ENCODE measurements at regions not wholly inside any gene's neighbourhood (a gene's known extent, or its start where the extent isn't known, plus 50 kb on each side); places are given as distances from the start of the nearest gene placed in this dataset.

DNA sequence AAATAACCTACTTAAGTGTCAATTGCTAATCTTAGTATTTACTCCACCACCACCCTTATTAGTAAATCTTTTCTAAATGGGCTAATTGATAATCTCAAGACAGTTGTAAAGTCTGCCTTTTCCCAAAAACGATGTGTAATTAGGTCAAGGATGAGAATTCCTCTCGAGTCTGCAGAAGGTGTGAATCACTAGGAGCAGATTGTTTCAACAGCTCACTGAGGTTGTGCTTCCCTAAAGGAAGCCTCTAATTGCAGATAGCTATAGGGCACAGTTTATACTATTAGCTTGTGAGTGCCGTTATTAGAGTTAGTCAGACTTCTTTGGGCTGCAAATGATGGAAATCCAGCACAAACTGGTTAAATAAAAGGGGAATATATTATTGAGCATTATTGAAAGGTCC lies 84.9 kb downstream of the C11orf91 start:
- DNase-seq = no peak

DNA sequence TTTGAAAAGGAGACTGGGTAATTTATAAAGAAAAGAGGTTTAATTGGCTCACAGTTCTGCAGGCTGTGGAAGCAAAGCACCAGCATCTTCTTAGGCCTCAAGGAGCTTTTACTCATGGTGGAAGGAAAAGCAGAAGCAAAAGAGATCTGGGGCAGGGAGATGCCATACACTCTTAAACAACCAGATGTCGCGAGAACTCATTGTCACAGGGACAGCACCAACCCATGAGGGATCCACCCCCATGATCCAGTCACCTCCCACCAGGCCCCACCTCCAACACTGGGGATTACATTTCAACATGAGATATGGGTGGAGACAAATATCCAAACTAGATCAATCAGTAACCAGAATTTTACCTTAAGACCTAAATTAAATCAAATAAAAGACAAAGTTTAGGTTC lies 87.2 kb downstream of the C11orf91 start:
- no peak for DNase-seq

DNA sequence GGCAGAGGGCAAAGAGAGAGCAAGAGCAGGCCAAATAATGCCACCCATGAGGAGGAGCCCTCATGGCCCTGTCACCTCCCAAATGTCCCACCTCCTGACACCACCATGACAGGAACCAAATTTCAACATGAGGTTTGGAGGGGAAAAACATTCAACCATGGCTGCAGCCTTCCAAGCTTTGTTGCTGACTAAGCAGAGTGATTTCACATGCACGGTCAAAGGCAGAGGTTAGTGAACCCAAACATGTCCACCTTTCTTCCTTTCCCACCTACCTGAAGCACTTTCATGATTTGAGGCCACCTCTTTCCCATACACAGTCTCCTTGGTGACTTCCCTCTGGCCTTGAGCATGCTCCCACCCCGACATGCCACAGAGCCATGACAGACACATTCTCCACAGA lies 89.7 kb downstream of the C11orf91 start:
- DNase-seq = no peak

DNA sequence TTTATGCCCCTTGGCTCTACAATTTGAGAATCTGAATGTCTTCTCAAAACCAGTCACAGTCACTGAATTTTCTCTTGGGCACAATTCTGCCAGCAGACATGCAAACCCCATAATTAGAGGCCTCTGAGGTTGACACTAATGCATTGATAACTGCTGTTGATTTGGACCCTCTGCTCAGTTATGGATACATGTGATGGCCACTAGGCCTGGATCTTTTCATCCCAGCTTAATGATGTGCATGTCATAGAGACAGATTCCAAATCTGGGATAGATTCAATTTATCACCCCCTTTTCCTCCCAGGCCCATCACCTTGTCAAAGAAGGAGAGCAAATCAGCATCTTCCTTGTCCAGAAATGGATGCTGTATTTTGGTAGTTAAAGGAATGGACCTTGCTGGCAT lies 92.2 kb downstream of the C11orf91 start:
- DNase-seq = no peak

DNA sequence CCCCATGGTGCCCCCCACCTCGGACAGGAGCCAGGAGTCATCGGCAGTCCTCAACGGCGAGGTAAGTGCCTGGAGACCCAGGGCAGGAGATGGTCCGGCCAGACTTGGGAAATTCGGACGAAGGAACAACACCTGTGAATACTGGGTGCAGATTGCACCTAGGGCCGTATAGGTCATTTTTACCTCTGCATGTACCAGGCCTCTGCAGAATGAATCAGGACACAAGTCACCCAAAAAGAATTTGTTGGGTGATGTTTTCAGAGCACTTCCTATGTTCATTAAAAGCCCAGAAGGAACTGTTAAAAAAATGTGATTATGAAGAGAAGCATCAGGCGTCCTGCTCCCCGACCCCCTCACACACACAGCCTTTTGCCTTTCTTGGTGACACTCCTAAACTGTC lies 93.9 kb downstream of the C11orf91 start:
- no peak for DNase-seq

DNA sequence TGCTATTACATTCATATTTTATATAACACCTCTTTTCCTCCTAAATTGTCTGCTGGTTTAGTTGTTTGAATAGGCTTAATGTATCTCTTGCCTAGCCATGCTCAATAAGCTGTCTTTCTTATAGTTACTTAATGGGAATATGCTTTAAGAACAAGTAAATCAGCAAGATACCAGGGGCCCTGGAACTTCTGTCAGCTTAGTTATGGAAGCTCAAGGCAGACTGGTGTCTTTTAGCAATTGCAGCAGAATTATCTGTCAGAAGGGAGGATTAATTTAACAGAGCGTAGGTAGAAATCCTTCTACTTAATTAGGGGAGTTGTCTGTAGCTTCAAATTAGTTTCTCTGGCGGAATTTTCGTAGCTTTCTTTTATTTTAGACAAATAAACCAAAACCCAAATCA lies 94.9 kb downstream of the C11orf91 start:
- no peak for DNase-seq

DNA sequence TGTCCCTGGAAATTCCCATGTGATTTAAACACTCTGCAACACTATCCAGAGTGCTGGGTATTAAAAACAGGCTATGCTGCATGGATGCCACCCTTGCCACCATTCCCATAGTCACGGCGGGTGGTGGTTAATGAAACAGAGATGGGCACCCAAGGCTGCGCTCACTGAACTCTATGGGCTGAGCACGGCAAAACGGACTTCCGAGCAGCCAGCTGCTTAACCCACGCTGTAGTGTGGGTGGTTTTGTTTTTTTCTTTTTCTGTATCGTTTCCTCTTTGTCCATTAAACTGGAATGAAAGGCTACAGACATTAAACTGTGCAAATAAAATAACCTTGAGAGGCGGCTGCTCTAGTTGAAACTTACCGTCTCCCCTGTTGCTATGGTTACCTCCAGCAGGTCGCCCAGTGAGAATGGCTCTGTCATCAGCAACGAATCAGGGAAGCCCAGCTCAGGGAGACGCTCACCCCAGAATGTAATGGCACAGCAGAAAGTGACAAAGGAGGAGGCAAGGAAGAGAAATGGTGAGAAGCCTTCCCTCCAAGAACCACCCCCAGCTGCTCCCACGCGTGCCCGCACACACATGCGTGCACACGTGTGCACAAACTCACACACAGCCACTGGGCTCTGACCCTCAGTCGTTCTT lies 102.1 kb downstream of the C11orf91 start:
- no peak for DNase-seq

DNA sequence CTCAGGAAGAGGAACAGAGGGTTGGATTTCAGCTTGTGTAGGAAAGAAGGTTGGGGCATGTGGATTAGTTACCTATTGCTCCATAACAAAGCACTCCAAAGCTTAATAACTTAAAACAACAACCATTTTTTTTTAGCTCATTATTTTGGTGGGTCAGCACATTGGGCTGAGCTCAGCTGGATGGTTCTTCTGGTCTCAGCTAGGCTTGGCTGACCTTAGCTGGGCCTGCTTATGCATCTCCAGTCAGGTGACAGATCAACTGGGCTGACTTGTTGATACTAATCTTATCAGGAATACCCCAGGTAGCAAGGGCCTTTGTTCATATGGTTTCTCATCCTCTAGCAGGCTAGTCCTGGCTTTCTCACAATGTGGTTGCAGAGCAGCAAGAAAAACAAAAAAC lies 106.4 kb downstream of the C11orf91 start:
- DNase-seq = no peak

DNA sequence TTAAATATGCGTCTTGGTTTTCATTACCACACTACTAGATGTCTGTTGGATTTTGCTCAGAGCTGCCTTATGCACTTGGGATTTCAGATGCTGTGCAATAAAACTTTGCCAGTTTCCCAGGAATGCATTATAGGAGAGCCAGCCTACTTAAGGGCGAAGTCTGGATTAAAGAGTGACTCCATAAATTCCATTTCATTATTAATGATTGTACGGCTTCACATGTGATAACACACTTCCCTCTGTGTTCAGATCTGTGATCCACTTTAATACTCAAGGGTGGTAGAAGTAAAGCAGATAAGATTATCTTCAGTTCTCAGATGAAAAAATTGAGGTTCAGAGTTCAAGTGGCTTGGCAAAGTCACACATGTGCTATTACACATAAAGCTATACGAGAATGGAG lies 110.2 kb downstream of the C11orf91 start:
- no peak for DNase-seq

DNA sequence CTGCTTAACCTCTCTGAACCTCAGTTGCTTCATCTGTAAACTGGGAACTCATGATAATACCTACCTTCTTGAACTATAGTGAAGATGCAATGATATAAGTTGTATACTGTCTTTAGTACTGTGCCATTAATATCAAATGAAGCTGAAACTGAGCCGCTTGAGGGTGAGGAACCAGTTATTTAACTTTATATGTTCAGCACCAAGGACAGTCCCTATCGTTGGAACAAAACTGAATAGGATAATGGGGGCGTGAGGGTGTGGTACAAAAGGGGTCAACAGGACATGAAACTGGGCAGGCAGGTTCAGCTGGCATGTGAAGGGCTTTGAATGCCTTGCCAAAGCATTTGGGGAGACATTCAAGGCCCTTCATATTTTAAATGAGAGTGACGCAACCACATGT lies 112.6 kb downstream of the C11orf91 start:
- no peak for DNase-seq

DNA sequence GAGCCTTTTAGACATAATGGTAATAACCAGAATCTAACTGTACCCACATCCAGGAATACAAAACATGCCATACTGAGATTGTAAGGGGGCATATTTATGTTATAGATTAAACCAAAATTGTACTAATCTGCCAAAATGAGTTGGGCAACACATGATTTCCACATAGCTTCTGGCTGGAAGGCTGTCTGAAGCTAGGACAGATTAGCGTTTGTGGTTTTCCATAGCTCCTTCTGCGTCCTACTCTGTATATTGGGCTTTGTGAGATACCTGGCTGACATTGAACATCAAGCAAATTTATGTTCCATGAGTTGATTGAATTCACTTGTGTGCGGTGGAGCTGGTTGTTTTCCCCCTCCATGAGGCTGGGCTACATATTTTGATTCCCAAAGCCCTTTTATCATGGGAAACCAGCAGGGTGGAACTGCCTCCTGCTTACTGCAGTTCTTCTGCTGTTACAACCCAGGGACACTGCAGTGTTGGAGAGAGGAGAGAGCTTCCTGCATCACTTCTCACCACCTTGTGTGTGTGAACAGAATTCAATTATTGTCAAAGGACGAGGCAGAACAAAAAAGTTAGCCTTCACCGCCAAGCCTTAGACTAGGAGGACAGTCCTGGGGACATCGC lies 114.9 kb downstream of the C11orf91 start:
- DNase-seq = no peak

DNA sequence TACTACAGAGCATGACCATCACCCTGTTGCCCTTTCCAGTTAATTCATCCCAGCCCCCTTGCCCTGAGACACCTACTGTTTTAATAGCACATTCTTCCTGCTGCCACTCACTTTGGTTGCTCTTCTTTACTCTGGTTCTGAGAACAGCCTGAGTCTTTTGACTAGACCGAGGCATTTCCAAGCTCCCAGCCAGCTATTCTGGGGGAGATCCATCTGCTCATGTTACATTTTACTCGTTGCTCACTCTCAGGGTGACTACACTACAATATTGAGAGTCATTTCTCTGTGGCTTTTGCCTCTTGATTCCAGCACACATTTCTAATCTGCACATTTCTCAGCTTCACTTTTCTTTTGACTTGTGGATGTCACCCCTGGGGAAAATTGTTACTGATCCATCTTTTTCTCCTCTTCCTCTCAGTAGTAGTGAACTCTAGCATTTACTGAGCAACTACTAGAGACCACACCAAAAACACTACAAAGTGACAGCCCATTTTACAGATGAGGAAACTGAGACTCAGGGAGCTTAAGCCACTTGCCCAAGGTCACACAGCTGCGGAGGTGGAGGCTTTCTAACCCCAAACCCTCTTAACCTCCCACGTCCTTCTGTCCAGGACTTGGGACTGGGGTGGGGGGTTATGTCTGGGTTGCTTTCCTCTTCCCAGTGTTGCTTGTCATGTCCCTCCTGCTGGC lies 117.8 kb downstream of the C11orf91 start:
- DNase-seq = no peak

DNA sequence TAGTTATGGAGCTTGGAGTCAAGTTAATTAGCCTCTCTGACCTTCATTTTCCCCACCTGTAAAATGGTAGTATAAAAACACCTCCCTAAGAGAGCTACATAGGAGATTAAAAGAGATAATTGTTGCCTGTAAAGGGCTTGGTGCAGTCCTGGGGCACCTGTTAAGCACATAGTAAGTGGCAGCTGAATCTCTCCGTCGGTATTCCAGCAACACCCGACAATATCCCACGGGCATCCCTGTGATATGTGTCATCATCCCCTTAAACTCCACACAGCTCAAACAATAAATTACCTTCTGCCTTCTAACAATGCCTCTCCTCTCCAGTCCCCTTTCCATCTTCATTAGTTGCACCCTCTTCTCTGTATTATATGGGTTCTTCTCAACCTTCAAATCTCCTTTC lies 121.5 kb downstream of the C11orf91 start:
- no peak for DNase-seq

DNA sequence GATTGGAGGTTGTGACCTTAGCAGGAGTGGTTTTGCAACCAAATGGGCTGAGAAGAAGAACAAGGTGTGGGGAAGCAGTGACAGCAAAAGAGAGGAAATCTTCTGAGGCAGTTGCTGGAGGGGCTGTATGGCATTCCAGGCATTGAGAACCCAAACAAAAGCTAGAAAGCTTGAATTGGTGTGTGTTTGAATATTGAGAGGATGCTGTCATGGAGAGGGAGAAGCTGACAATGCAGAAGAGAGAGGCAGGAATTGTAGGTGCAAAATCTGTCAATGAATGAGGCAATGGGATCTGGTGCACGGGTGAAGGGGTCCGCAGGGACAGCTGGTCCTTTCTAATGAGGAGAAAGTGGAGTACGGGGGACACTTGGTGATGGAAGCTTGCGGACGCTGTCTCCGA lies 123.4 kb downstream of the C11orf91 start:
- DNase-seq = no peak

DNA sequence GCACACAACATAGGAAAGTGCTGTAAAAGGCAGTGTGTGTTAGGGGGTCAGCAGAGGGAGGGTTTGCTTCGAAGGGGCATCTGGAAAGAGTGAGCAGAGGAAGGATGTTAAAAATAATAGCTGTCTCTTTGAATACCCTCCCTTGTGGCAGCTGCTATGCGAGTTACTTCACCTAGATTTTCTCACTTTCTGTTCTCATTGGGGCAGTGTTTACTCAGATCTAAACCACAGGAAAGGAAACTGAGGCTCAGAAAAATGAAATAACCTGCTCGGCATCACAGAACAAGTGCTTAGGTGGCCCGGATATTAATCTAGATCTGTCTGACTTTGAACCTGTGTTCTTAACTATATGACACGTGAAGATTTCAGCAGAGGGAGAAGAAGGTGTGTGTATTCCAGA lies 125.3 kb downstream of the C11orf91 start:
- DNase-seq = no peak

DNA sequence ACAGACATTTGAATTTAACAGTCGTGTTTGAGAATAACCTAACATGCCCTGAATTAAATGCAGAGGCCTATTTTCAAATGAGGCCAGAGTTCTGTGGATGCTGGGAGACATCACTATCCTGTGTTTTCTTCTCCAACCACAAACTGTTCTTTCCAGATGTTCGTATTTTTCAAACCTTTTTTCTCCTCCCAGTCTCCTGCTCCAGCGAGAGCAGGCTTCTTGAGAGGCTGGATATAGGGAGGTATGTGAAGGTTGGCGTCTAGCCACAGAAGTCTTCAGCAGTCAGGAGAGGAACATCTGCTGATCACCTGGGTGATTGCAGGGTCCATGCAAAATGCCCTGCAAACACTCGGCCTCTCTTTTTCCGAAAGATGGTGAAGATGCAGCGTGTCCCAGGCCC lies 126.3 kb downstream of the C11orf91 start:
- DNase-seq = no peak

DNA sequence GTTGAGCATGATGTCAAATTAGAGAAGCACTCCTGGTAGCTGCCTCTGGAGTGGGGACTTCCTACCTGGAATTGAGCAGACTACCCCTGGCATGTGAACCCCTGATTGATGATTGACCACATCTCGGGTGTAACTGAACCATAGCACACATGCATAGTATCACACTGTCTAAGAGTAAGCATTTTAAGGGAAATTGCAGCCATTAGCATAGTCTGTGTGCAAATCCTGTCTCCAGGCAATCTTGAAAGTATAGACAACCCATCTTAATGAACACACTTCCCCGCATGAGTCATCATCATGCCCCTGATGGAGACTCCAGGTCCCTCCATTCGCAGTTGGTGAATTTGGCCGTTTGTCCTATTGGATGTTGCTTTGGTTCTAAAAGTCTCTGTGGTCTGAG lies 131.3 kb downstream of the C11orf91 start:
- DNase-seq = no peak

DNA sequence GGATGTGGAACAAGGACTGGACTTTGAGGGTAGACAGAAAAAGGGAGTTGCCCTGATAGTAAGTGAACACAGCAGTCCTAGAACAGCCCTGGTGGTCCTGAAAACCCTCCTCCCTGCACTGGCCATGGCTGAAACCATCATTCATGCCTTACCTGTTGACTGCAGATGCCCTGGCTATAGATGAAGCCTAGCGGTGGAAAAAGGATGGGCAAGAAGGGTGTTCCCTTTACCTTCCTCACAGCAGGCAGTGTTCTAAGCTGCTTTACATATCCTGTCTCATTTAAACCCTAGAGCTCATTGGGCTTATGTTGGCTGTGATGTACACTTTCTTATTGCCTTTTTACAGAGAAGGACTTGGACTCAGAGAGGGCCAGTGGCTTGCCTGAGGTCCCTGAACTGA lies 133.6 kb downstream of the C11orf91 start:
- no peak for DNase-seq

DNA sequence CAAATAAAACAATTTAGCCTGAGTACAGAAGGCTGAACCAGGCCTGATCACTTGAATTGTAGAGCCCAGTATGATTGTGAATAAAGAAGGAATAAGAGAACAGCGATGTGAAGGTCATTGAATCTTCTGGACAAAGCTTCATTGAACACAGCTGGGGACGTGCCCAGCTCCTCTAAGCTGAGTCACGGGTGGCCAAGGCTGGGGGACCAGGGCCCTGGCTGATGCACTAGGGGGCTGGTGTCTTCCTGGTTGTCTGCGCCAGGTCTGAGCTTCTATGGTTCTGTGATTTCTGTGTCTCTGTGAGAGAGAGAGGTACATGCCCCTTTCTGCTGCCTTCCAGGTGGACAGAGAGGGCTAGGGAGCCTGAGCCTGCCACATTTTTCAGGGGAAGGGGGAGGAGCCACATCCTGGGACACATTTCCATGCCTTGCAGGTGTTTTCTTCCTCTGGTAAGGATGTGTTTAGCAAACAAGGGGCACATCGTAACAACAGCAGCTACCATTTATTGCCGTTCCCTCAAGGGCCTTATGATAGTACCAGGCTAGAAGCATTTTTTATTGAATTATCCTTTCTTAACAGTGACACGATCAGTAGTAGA lies 135.7 kb downstream of the C11orf91 start:
- no peak for DNase-seq

DNA sequence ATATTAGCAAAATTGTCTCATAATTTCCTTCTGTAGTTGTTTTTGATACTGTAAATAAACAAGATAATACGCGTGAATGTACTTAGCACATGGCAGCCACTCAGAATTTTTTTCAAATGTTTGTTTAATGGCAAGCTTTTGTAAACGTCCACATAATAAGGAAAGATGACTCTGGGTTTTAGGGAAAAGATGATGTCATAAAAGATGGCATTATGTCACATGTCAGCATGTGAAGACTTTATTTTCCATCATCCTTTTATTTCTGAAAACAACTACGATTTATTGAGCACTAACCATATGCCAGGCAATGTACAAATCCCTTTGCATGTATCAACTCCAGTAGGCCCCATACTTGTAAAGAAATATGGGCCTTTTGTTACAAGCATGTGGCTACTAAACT lies 139.9 kb downstream of the C11orf91 start:
- no peak for DNase-seq

DNA sequence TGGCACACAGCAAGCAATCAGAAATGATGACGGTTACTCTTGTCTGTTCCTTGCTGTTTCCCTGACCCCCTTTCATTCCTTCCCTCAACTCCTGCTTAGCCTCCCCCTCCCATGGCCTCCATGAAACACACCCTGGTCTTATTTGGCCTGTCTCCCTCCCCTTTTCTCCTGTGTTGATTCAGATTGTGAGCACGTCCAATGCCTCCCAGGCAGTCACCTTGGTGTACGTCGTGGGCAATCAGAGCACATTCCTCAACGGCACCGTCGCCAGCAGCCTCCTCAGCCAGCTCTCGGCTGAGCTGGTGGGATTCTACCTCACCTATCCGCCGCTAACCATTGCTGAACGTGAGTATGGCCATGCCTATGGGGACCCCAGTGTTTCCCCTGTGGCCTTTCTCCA lies 141.1 kb downstream of the C11orf91 start:
- DNase-seq = no peak

DNA sequence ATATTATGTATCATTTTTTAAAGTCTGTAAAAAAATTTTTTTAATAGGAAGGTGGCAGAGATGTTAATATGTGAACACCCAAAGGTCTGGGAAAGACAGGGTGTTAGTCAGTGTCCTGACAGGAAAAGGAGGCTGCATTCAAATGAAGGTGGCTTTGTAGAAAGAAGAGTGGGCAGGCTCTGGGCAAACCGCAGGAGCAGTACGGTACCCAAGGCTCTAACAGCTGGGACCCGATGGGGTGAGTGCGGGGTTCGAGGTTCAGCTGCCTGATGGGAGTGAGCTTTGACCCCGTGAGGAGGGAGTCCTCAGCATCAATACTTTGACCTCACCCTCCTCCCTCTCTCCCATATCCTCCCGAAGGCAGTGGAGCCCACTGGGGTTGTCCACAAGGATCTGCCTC lies 142.5 kb downstream of the C11orf91 start:
- DNase-seq = no peak

DNA sequence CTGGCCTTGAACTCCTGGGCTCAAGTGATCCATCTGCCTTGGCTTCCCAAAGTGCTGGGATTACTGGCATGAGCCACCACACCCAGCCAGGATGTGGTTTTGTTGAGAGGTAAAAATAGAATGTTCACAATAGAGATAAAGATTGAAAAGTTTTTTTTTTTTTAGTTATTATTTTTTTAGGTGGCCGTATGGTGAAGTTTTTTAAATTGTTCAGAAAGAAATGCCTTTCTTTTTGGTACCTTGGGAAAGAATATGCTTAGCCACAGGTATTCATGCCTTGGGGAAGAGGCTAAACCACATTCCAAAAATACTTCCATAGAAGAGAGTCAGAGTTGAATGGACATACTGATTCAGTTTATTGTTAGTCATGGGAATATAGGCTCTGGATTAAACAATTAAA lies 143.4 kb downstream of the C11orf91 start:
- DNase-seq = no peak

DNA sequence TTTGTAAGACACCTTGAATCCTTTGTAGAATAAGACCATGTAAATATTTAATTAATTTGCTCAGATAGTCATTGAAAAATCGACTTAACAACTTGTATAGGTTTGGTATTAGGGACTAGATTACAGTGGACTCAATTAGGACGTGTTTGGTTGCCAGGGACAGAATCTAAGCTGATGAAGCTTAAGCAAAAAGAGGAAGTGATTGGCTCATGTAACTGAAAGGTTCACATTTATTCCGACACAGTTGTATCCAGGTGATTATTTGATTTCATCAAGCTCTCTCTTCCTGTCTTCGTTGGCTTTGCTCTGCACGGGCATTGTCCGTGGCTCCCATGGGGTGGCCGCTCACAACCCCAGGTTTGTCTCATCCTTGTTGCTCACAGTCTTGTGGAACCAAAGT lies 146.4 kb downstream of the C11orf91 start:
- no peak for DNase-seq

Measured in activated CD4-positive, alpha-beta T cell treated with anti-CD3 and anti-CD28 coated beads, Interleukin-2, Interleukin-6, amounts not matched to agents 100 ng/mL and 50 ng/mL, durations not matched to agents 16 hours and 8 hours (primary cell).